ENCODE measurements at regions not wholly inside any gene's neighbourhood (a gene's known extent, or its start where the extent isn't known, plus 50 kb on each side); places are given as distances from the start of the nearest gene placed in this dataset.

DNA sequence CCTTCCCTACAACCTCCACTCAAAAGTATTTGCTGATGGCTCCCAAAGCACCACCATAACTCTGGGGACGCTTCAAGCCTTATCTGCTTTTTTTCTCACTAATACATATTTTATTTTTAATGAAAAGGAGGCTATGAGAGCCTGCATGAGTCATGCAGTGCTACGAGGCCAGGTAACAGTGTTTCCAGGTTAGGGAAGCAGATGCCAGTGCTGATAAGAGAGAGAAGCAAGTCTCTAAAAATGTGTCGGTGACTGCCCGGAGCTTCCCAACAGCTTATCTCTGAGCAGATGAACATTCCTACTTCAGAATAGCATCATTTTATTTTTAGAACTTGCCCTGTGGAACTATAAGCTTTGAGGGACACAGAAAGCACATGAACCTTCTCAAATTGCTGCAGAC lies 931.5 kb downstream of the CCSER2 start:
- TF ChIP-seq, protein P1, sequence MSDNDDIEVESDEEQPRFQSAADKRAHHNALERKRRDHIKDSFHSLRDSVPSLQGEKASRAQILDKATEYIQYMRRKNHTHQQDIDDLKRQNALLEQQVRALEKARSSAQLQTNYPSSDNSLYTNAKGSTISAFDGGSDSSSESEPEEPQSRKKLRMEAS (IDR thresholded peaks at IDR 0.05; ENCODE audit: low read depth, low read length) = no peak
- TF ChIP-seq POLR2A (IDR thresholded peaks at IDR 0.05; ENCODE audit: extremely low read depth, insufficient read length) = no peak
- TF ChIP-seq, protein P2, sequence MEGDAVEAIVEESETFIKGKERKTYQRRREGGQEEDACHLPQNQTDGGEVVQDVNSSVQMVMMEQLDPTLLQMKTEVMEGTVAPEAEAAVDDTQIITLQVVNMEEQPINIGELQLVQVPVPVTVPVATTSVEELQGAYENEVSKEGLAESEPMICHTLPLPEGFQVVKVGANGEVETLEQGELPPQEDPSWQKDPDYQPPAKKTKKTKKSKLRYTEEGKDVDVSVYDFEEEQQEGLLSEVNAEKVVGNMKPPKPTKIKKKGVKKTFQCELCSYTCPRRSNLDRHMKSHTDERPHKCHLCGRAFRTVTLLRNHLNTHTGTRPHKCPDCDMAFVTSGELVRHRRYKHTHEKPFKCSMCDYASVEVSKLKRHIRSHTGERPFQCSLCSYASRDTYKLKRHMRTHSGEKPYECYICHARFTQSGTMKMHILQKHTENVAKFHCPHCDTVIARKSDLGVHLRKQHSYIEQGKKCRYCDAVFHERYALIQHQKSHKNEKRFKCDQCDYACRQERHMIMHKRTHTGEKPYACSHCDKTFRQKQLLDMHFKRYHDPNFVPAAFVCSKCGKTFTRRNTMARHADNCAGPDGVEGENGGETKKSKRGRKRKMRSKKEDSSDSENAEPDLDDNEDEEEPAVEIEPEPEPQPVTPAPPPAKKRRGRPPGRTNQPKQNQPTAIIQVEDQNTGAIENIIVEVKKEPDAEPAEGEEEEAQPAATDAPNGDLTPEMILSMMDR (IDR thresholded peaks at IDR 0.05; ENCODE audit: low read depth, low read length) = no peak
- H3K4me3 ChIP-seq (ENCODE audit: low read depth, low read length) = no peak overlapping the region
- no peak for DNase-seq (ENCODE audit: low read depth)

DNA sequence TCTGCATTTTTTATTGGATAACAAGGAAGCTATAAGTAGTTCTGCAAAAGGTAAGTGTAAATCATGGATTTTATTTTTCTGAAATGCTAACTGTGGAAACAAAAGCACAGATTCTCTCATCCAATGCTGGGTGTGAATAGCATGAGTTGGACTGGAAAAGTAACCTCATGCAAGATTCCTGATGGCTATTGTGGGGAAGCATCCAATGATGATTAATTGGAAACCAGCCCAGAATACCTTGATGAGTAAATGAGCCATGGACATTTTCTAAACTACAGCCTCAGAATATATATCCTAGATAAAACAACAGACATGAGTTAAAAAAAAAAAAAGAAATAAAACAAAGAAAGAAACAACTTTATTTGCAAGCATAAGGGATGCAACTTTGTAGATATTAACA lies 934.6 kb downstream of the CCSER2 start:
- H3K4me3 ChIP-seq (ENCODE audit: low read depth, low read length) = no peak overlapping the region
- TF ChIP-seq POLR2A (IDR thresholded peaks at IDR 0.05; ENCODE audit: extremely low read depth, insufficient read length) = no peak
- TF ChIP-seq, protein P1 (IDR thresholded peaks at IDR 0.05; ENCODE audit: low read depth, low read length) = no peak
- TF ChIP-seq, protein P2 (IDR thresholded peaks at IDR 0.05; ENCODE audit: low read depth, low read length) = no peak
- TF ChIP-seq MYC (IDR thresholded peaks at IDR 0.05; ENCODE audit: low read depth, low read length) = no peak
- DNase-seq (ENCODE audit: low read depth) = no peak

DNA sequence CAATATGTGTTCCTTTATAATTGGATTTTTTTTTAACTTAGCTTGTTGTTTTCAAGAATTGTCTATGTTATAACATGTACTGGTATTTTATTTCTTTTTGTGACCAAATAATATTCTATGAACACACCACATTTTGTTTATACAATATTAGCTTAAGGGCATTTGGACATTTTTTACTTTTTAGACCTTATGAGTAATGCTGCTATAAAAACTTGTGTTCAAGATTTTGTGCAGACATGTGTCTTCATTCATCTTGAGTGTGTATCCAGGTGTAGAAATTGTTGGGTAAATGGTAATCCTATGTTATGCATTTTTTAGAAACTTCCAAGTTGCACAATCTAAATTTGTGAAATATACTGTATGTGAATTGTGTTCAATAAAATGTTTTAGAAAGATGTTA lies 936.7 kb downstream of the CCSER2 start:
- TF ChIP-seq, protein P1 (IDR thresholded peaks at IDR 0.05; ENCODE audit: low read depth, low read length) = no peak
- TF ChIP-seq, protein P2 (IDR thresholded peaks at IDR 0.05; ENCODE audit: low read depth, low read length) = no peak
- no peak for TF ChIP-seq POLR2A (IDR thresholded peaks at IDR 0.05; ENCODE audit: extremely low read depth, insufficient read length)
- TF ChIP-seq MYC (IDR thresholded peaks at IDR 0.05; ENCODE audit: low read depth, low read length) = no peak
- no peak overlapping the region for H3K4me3 ChIP-seq (ENCODE audit: low read depth, low read length)
- DNase-seq (ENCODE audit: low read depth) = no peak

DNA sequence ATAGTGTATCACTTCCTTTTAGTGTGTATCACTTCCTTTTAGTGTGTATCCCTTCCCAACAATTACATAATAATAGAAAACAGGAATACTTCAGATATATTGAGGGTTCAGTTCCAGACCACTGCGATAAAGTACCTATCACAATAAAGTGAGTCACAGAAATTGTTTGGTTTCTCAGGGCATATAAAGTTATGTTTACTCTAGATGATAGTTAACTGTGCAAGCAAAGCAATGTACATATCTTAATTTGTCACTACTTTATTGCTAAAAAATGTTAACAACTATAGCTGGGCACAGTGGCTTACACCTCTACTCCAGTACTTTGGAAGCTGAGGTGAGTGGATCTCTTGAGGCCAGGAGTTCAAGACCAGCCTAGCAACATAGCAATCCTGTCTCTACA lies 938.4 kb downstream of the CCSER2 start:
- H3K4me3 ChIP-seq (ENCODE audit: low read depth, low read length) = no peak overlapping the region
- no peak for DNase-seq (ENCODE audit: low read depth)
- no peak for TF ChIP-seq MYC (IDR thresholded peaks at IDR 0.05; ENCODE audit: low read depth, low read length)
- TF ChIP-seq, protein P2 (IDR thresholded peaks at IDR 0.05; ENCODE audit: low read depth, low read length) = no peak
- TF ChIP-seq, protein P1 (IDR thresholded peaks at IDR 0.05; ENCODE audit: low read depth, low read length) = no peak
- no peak for TF ChIP-seq POLR2A (IDR thresholded peaks at IDR 0.05; ENCODE audit: extremely low read depth, insufficient read length)

DNA sequence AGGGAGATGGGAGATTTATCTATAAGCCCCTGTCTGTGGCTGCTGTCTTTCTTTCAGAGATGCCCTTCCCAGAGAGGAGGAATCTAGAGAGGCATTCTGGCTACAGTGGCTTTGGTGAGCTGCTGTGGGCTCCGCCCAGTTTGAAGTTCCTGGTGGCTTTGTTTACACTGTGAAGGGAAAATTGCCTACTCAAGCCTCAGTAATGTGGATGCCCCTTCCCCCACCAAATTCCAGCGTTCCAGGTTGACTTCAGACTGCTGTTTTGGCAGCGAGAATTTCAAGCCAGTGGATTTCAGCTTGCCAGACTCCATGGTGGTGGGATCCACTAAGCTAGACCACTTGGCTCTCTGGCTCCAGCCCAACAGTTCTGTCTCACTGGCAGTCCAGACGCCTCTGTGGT lies 951.6 kb downstream of the CCSER2 start:
- DNase-seq (ENCODE audit: low read depth) = no peak
- TF ChIP-seq POLR2A (IDR thresholded peaks at IDR 0.05; ENCODE audit: extremely low read depth, insufficient read length) = no peak
- TF ChIP-seq, protein P1 (IDR thresholded peaks at IDR 0.05; ENCODE audit: low read depth, low read length) = no peak
- TF ChIP-seq, protein P2 (IDR thresholded peaks at IDR 0.05; ENCODE audit: low read depth, low read length) = no peak
- no peak for TF ChIP-seq MYC (IDR thresholded peaks at IDR 0.05; ENCODE audit: low read depth, low read length)
- H3K4me3 ChIP-seq (ENCODE audit: low read depth, low read length) = no peak overlapping the region
